GM21576 (cell line): ENCODE measurements at regions not wholly inside any gene's neighbourhood (a gene's known extent, or its start where the extent isn't known, plus 50 kb on each side); places are given as distances from the start of the nearest gene placed in this dataset.

ENCODE experiments used
- ATAC-seq: cut with Tn5 transposase; IDR thresholded peaks from one replicate; pipeline ENCODE4 v1.9.1; 2021; ENCODE audit warnings: mild to moderate bottlenecking, moderate library complexity; ENCODE audit not compliant: unreplicated experiment

DNA sequence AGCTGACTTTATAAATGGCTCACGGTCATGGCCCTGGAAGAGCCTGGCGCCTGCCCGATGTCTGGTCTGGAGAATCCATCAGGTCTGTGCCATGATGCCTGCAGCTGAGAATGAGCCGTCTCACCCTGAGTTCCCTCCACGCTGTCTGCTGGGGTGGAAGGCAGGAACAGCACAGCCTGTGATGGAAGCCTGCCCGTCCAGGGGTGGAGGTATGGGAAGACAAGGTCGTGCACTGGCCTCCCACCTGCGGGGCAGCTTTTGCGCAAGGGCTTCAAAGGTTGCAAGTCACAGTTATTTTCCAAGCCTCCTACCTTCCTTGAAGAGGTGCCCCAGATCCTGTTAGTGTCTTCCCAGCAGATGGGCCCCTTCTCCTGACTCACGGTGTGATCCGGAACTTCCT, 275.5 kb downstream of the FAM43A start:
- no peak for ATAC-seq

DNA sequence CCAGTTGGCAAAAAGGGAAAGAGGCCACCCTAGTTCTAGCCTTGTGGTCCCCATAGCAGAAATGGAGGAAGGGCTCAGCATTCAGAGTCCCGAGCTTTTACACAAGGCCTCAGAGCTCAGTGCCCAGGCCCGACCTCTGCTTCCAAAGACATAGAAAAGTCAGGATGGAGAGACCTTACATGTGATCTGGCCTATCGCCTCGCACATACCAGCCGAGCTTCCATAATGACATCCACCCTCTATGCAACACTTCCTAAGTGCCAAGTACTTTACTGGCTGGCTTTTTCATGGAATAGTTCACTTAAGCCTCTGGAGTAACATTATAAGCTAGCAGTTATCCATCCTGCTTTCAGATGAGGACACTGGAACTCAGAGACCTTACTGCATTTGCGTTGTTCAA, 275.9 kb downstream of the FAM43A start:
- ATAC-seq = no peak

DNA sequence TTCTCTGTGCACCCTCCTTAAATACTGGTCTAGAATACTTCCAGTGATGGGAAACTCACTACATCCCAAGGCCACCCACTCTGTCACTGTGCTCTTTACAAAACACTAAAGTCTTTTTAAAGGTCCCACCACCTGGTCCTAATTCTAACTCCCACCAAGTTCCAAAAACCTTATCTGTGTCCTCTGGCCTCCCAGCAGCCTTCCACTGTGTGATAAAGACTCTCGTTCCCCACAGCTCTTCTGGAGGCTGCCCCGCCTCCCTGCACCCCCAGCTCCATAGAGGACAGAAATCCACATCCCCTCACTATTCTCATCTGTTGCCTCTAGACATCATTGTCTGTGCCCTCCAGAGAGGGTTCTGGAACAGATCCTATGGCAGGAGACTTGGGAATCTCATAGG, 276.4 kb downstream of the FAM43A start:
- no peak for ATAC-seq

DNA sequence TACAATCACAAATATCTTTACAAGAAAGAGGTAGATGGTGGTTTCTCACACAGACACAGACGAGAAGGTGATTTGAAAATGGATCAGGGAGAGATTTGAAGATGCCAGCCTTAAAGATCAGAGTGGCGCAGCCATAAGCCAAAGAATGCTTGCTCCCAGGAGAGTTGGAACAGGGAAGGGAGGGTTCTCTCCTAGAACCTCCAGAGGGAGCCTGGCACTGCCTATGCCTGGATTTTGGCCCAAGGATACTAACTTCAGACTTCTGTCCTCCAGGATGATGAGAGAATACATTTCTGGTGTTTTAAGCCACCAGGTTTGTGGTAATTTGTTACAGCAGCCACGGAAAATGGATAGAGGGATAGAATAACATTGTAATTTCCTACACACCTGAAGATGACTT, 279.1 kb downstream of the FAM43A start:
- ATAC-seq = no peak

DNA sequence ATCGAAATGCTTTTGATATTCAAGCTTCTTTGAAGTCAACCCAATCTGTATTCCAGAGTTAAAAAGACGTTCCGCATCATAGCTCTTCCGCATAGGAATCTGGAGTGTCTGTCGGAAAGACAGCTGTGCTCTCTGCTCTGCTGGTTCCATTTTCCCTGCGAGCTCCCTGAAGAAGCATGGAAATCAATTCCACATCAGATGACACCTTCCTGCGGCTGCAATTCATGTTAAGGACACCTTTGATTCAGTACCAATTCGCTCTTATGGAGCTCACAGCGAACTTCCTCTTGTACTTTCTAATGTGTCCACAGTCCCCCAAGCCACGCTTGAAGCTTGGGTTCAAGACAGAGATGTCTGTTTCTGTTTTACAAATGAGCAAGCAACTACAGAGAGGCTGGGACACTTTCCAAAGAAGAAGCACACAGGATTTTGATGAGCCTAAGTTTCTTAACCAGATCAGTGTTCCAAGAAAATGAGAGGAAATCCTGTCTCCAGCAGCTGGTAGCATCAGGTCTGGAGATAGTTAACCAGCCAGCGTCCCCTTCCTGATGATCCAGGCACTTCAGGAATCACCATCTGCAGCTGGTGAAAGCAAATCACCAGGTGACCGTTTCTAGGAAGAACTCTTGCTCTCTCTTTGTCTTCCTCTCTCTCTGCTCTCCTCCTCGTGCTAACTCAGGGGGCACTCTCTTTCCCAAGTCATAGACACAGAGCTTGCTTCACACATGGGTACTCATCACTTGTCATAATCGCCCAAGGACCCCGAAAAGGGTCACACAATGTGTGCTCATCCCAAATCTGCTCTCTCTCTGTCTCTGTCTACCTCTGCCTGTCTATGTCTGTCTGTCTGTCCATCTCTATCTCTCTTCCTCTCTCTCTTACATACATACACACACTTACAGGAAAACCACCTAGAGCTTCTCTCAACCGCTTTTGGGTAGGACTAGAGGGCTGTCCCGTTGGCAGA, 281.8 kb downstream of the FAM43A start:
- no peak for ATAC-seq

DNA sequence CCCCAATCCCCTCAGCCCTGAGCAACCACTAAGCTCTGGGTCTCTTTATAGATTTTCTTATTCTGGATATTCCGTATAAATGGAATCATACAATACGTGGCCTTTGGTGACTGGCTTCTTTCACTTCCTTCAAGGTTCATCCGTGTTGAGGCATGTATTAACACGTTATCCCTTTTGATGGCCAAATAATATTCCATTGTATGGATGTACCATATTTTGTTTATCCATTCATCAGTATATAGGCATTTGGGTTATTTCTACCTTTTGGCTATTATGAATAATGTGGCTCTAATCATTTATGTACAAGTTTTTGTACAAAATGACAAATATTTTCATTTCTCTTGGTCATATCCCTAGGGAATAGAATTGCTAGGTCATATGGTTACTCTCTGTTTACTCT, 284.4 kb downstream of the FAM43A start:
- no peak for ATAC-seq

DNA sequence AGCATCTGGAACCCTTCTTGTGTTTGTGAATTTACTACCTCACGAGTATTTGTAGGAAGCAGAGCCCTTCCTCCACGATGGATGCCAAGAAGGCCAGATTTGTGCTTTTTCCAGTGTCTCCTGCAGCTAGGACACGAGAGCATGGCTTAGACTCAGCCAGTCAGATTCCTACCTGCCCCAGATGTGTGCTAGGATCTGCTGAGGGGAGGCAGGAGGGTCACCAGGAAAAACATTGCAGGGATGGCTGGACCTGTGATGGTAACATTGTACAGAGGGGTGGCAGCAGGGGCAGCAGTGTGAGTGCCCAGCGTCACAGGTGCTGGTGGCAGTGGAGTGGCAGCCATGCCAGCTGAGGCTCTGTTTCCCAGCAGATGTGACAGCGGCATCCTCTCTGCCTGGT, 285.3 kb downstream of the FAM43A start:
- no peak for ATAC-seq

DNA sequence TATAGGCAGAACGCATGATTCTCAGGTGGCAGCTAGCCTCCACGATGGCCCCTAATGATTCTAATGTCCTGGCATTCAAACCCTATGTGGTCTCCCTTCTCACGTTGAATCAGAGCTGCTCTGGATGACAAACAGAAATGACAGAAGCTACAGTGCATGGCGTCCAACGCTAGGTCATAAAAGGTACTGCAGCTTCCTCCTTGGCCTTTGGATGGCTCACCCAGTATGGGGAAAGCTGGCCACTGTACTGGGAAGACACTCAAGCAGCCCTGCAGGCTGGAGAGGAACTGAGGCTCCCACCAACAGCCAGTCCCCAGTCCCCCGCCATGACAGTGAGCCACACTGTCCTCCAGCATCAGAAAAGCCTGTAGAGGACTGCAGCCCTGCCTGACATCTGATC, 286.3 kb downstream of the FAM43A start:
- ATAC-seq = no peak

DNA sequence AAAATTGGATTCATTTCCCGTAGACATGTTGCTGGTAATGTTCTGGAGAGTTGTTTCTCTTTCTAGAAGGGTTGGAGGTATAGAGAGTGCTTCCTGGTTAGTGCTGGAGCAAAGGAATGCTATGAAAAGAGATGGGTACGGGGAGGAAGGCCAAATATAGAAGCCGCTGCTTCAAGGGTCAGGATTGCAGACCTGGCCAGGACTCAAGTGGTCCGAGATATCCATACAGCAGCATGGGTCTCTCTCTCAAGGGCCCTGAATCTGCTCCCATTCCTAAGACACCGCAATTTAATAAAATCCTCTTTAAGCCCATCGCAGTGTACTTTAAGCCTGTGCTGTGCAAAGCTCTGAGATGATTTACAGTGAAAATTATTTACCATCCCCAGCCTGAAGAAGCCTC, 287.0 kb downstream of the FAM43A start:
- no peak for ATAC-seq

DNA sequence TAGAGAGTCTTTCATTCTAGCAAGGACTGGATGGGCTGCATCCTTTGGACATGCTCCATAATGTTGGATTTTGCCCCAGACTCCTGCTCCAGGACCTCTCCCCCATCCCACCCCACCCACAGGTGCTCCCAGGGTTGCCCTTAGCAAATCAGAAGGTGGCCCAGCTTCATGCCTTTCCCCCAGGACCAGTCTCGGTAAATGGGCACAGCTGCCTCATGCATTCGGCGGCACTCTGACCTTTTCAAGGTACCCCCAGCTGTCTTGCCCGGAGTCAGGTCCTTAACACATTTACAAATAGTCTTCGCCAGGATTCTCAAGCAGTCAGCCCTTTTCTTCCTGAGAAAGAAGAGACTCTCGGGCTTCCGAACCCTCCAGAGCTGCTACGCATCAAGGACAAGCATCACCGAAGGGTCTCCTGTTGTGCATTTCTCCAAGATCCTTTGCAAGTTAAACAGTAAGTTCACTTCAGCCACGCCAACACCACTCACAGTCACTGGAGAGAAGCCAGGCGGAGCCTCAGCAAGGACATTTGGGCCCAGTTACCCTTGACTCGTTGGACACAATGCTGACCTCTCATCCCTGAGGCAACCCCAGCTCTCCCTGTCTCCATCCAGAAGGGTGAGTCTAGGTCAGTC, 287.8 kb downstream of the FAM43A start:
- ATAC-seq = no peak

DNA sequence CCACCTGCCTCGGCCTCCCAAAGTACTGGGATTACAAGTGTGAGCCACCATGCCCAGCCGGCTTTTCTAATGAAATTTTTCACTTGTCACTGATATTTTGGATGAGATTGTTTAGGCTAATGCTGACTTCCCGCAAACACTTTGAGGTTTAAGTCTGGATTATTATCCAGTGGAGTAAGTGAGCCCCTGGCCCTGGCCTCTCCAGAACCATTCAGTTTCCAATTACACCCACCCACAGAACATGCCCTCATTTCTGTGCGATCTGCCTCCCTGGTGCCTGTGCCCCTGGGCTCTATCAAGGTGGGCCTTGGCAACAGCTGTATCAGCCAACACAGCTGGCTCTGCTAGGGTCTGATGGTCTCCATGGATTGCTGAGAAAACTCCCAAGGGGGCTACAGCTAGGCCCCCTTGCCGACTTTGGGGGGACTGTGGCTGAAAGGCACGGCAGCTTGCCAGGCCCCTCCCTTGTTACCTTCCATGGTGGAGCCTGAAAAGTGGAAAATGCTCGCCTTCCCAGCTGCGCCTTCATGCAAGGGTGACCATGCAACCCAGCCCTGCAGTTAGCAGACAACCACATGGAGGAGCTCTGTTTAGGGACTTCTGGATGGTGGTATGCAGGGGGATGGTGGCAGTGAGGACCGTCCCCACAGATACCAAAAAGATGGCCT, 288.9 kb downstream of the FAM43A start:
- no peak for ATAC-seq

DNA sequence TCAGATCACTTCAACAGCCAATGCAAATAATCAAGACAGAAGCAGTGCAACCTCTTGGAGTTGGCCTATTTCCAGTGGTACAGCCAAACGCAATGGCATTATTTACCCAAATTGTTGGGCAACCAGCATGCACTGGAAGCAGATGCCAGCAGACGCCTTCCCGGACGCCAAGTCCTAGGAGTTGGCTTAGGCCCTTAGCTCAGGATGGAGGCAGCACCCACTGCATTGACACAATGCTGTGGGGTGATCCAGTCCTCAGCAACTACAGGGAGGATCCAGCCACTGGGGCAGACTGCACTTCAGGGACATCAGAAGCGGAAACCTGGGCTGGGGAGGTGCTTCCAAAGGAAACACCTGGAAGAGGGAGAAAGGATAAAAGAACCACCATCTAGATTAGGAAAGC, 290.4 kb downstream of the FAM43A start:
- ATAC-seq = no peak

DNA sequence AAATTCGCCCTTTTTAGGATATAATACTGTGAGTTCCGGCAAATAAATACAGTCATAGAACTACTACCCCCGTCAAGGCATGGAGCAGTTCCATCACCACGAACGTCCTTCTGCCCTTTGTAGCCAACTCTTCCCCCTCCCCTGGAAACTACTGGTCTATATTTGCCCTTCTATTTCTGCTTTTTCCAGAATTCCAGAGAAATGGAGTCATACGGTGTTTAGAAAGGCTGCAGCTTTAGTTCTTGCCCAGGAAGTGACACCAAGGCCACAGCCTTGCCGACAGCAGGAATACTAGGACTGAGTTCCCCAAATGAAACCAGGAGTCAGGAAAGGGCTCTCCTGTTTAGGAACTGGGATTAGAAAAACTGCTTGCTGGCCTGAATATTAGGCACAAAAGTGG, 291.2 kb downstream of the FAM43A start:
- ATAC-seq = no peak

DNA sequence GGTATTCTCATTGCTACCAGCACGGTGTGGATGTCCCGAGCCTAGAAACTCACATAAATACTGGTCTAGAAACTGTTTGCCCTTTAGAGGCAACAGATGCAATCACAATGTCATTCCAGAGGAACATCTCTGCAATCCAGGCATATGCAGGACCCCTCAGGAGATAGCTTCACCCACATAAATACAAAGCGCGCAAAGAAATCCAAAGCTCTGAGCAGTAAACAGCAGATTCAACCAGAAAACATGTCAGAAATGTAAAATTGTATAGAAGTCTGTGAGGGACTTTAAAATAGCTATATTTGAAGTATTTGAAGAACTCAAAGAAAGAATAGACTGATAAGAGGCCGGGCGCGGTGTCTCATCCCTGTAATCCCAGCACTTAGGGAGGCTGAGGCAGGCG, 291.7 kb downstream of the FAM43A start:
- no peak for ATAC-seq

DNA sequence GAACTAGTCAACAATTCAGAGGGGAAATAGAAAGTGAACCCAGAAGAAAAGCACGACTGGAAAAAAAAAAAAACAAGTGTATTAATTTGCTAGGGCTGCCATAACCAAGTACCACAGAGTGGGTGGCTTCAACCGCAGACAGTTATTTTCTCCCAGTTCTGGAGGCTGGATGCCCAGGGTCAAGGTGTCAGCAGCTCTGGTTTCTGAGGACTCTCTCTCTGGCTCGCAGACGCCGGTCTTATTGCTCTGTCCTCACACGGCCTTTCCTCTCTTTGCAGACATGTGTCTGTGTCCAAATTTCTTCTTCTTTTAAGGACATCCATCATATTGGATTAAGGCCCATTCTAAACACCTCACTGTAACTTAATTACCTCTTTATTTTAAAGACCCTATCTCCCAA, 291.8 kb downstream of the XXYLT1 start:
- no peak for ATAC-seq

DNA sequence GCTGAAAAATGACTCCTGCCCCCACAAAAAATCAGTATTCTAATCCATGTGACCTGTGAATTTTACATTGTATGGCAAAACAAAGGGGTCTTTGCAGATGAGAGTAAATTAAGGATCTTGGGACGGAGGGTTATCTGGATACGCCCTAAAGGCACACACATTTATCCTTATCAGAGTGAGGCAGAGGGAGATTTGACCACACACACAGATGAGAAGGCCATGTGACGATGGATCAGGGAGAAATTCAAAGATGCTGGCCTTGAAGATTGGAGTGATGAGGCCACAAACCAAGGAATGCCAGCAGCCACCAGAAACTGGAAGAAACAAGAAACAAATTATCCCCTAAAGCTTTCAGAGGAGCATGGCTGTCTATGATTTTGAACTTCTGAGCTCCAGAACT, 288.5 kb downstream of the XXYLT1 start:
- no peak for ATAC-seq

DNA sequence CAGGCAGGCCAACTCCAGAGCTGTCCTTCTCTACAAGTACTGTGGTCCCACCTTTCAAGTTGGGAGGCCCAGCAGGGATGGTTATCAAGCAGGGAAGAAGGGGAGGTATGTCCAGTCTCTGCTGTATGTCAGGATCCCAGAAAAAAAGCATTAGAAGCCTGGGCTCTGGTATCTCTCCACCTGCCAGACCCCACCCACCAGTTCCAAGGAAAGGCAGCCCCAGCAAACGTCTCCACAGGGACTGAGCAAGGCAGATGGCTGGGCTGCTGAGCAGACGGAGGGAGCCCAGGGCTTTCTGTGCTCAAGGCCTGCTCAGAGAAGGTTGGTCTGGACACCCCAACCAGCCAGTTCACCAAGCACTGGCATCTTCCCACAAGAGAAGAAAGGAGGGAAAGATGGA, 287.8 kb downstream of the XXYLT1 start:
- ATAC-seq = no peak

DNA sequence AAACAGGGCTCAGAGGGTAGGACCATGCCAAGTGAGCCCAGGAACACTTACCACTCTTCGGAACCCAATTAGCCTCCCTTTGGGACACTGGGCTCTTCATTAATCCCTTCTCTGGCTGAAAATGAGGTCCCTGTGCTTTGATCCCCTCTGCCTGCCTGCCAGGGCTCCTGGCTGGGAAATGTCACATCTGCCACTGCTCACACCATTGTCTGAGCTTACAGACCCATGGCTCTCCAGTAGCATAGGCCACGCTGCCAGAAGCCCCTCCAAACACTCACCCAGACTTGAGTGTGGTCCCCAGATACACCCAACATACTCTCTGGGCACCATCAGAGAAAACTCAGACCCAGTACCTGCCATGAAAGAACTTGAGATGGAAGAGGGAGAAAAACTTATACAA, 287.3 kb downstream of the XXYLT1 start:
- no peak for ATAC-seq

DNA sequence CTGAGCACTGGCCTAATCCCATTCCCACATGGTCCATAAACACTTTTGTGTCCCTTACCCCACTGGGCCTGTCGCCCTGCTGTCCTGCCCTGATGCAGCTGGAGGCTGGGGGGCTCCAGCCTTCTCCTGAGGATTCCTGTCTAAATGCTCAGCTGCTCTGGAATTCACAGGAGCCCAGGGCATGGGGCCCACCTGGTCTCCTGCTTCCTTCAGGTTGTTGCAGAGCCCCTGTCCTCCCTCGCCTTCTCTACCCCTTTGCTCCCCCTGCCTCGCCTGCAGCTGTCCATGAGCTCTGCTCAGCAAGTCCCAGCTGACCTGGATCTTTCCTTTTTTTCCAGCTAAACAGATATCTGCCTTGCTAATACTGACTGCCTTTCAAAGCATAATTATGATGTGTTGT, 286.9 kb downstream of the XXYLT1 start:
- no peak for ATAC-seq

DNA sequence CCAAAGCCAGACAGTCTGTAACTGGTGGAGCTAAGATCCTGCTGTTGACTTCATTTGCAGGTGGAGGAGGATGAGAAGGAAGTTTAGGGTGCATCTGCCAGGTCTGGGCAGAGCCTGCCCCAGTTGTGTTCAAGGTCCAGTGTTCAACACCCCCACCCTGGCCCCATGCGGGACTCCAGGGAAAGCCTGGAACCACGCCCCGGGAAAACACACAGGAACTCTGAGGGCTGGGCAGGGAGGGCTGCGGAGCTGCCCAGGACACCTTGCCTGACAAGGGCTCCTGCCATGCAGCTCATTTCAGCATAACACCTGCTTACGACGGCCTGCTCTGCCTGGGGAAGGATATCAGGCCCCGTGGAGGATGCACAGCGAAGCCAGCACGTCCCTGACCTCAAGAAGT, 286.3 kb downstream of the XXYLT1 start:
- no peak for ATAC-seq

DNA sequence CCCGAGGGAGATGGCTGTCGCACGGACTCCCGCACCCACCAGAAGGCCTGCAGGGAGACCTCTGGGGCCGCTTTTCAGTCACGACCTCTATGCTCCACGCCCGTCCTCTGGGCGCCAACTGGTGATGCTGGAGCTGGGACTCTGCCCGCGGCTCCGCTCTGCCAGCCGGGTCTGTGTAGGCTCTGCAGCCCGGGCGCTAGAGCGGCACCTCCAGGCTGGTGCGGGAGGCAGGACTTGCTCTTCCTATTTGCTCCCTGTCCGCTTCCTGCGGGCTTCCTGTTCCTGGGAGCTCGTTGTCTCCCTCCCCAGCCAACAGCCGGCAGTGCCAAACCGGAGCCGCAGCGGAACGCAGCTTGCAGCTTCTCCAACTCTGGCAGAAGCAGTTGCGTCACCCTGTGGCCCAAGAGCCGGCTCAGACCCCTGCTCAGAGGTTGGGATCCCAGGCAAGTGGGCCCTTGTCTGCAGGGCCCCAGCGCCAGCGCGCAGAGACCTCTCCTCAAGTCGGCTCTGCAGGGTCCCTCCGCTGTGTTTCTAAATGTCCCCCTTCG, 285.9 kb downstream of the XXYLT1 start:
- ATAC-seq = no peak
